ENCODE measurements at regions not wholly inside any gene's neighbourhood (a gene's known extent, or its start where the extent isn't known, plus 50 kb on each side); places are given as distances from the start of the nearest gene placed in this dataset.

- DNase-seq (no peak), ATAC-seq (replicated peaks) (no peak)
- Mint-ChIP-seq H3K4me1 (no peaks in the 10 kb centered on the region), H3K27me3 (peaks cover 6 to 7% of the 10 kb centered on the region in 2 donors), H3K36me3 (no peaks in the 10 kb centered on the region), H3K9me3 (no peaks in the 10 kb centered on the region), H3K27ac (no peak overlapping the region), H3K4me3 (no peak overlapping the region)
Observed at GRCh38 chr5:17817990-17818389, 183.7 kb downstream of the TAF11L14 start.

- no peaks in the 10 kb centered on the region for H3K4me1 Mint-ChIP-seq
- DNase-seq (no peak), ATAC-seq (replicated peaks) (no peak)
- no peak overlapping the region for H3K27ac Mint-ChIP-seq
- no peaks in the 10 kb centered on the region for H3K9me3 Mint-ChIP-seq
- H3K4me3 Mint-ChIP-seq: no peak overlapping the region
- no peaks in the 10 kb centered on the region for H3K36me3 Mint-ChIP-seq
- peaks cover 6 to 11% of the 10 kb centered on the region in 2 donors for H3K27me3 Mint-ChIP-seq
Observed at GRCh38 chr5:17819783-17820182, 185.5 kb downstream of the TAF11L14 start.

- Mint-ChIP-seq H3K4me1 (no peaks in the 10 kb centered on the region), H3K27me3 (peaks cover 0 to 4% of the 10 kb centered on the region in 2 donors), H3K27ac (no peak overlapping the region), H3K9me3 (peaks cover 0 to 6% of the 10 kb centered on the region in 2 donors), H3K36me3 (no peaks in the 10 kb centered on the region), H3K4me3 (no peak overlapping the region)
- DNase-seq (no peak), ATAC-seq (replicated peaks) (no peak)
Observed at GRCh38 chr5:17828681-17829080, 194.4 kb downstream of the TAF11L14 start.

- Mint-ChIP-seq H3K9me3 (peaks cover 0 to 6% of the 10 kb centered on the region in 2 donors), H3K27ac (no peak overlapping the region), H3K4me3 (no peak overlapping the region), H3K4me1 (no peaks in the 10 kb centered on the region), H3K36me3 (no peaks in the 10 kb centered on the region), H3K27me3 (peaks cover 0 to 4% of the 10 kb centered on the region in 2 donors)
- DNase-seq (no peak), ATAC-seq (replicated peaks) (no peak)
Observed at GRCh38 chr5:17829456-17829855, 195.2 kb downstream of the TAF11L14 start.

GRCh38 chr5:17831279-17831678, 197.0 kb downstream of the TAF11L14 start:
- DNase-seq (no peak), ATAC-seq (replicated peaks) (no peak)
- Mint-ChIP-seq H3K27ac (no peak overlapping the region), H3K9me3 (peaks cover 0 to 2% of the 10 kb centered on the region in 2 donors), H3K36me3 (no peaks in the 10 kb centered on the region), H3K4me1 (no peaks in the 10 kb centered on the region), H3K27me3 (no peaks in the 10 kb centered on the region), H3K4me3 (no peak overlapping the region)

- ATAC-seq (replicated peaks) (no peak), DNase-seq (no peak)
- H3K4me1 Mint-ChIP-seq: no peaks in the 10 kb centered on the region
- no peaks in the 10 kb centered on the region for H3K36me3 Mint-ChIP-seq
- H3K27ac Mint-ChIP-seq: no peak overlapping the region
- no peak overlapping the region for H3K4me3 Mint-ChIP-seq
- H3K9me3 Mint-ChIP-seq: peaks cover 4 to 5% of the 10 kb centered on the region in 2 donors
- no peaks in the 10 kb centered on the region for H3K27me3 Mint-ChIP-seq
Observed at GRCh38 chr5:17832949-17833745, 198.9 kb downstream of the TAF11L14 start.

- Mint-ChIP-seq H3K36me3 (no peaks in the 10 kb centered on the region), H3K9me3 (peaks cover 5 to 6% of the 10 kb centered on the region in 2 donors), H3K27ac (no peak overlapping the region), H3K4me3 (no peak overlapping the region), H3K4me1 (no peaks in the 10 kb centered on the region), H3K27me3 (no peaks in the 10 kb centered on the region)
- no peak for ATAC-seq (replicated peaks)
- no peak for DNase-seq
Observed at GRCh38 chr5:17837757-17838156, 203.5 kb downstream of the TAF11L14 start.

- H3K4me1 Mint-ChIP-seq: no peaks in the 10 kb centered on the region
- ATAC-seq (replicated peaks) (no peak), DNase-seq (no peak)
- peaks cover 5 to 6% of the 10 kb centered on the region in 2 donors for H3K9me3 Mint-ChIP-seq
- no peaks in the 10 kb centered on the region for H3K36me3 Mint-ChIP-seq
- no peak overlapping the region for H3K4me3 Mint-ChIP-seq
- no peaks in the 10 kb centered on the region for H3K27me3 Mint-ChIP-seq
- no peak overlapping the region for H3K27ac Mint-ChIP-seq
Observed at GRCh38 chr5:17838469-17838868, 204.2 kb downstream of the TAF11L14 start.

- peaks cover 5 to 6% of the 10 kb centered on the region in 2 donors for H3K9me3 Mint-ChIP-seq
- H3K4me1 Mint-ChIP-seq: no peaks in the 10 kb centered on the region
- DNase-seq (no peak), ATAC-seq (replicated peaks) (no peak)
- no peak overlapping the region for H3K27ac Mint-ChIP-seq
- no peak overlapping the region for H3K4me3 Mint-ChIP-seq
- H3K36me3 Mint-ChIP-seq: no peaks in the 10 kb centered on the region
- no peaks in the 10 kb centered on the region for H3K27me3 Mint-ChIP-seq
Observed at GRCh38 chr5:17839848-17840247, 205.6 kb downstream of the TAF11L14 start.

GRCh38 chr5:17846496-17846895, 212.2 kb downstream of the TAF11L14 start:
- Mint-ChIP-seq H3K4me3 (no peak overlapping the region), H3K4me1 (no peaks in the 10 kb centered on the region), H3K36me3 (no peaks in the 10 kb centered on the region), H3K9me3 (peaks cover 2 to 4% of the 10 kb centered on the region in 2 donors), H3K27ac (no peak overlapping the region), H3K27me3 (no peaks in the 10 kb centered on the region)
- ATAC-seq (replicated peaks) (no peak), DNase-seq (no peak)

- H3K4me3 Mint-ChIP-seq: no peak overlapping the region
- no peaks in the 10 kb centered on the region for H3K27me3 Mint-ChIP-seq
- H3K9me3 Mint-ChIP-seq: peaks cover 0 to 4% of the 10 kb centered on the region in 2 donors
- no peak overlapping the region for H3K27ac Mint-ChIP-seq
- no peak for DNase-seq
- no peaks in the 10 kb centered on the region for H3K4me1 Mint-ChIP-seq
- no peaks in the 10 kb centered on the region for H3K36me3 Mint-ChIP-seq
- ATAC-seq (replicated peaks): no peak
Observed at GRCh38 chr5:17847286-17847685, 213.0 kb downstream of the TAF11L14 start.

GRCh38 chr5:17852111-17852510, 217.9 kb downstream of the TAF11L14 start:
- no peak overlapping the region for H3K4me3 Mint-ChIP-seq
- no peaks in the 10 kb centered on the region for H3K27me3 Mint-ChIP-seq
- peaks cover 0 to 4% of the 10 kb centered on the region in 2 donors for H3K9me3 Mint-ChIP-seq
- H3K27ac Mint-ChIP-seq: no peak overlapping the region
- ATAC-seq (replicated peaks) (no peak), DNase-seq (no peak)
- no peaks in the 10 kb centered on the region for H3K36me3 Mint-ChIP-seq
- peaks cover 2 to 6% of the 10 kb centered on the region in 2 donors for H3K4me1 Mint-ChIP-seq

GRCh38 chr5:17852740-17853139, 218.5 kb downstream of the TAF11L14 start:
- Mint-ChIP-seq H3K36me3 (no peaks in the 10 kb centered on the region), H3K27ac (no peak overlapping the region), H3K27me3 (peaks cover 0 to 3% of the 10 kb centered on the region in 2 donors), H3K9me3 (peaks cover 0 to 4% of the 10 kb centered on the region in 2 donors), H3K4me1 (peaks cover 2 to 6% of the 10 kb centered on the region in 2 donors), H3K4me3 (no peak overlapping the region)
- ATAC-seq (replicated peaks): no peak
- DNase-seq: no peak

- DNase-seq (no peak), ATAC-seq (replicated peaks) (no peak)
- no peaks in the 10 kb centered on the region for H3K9me3 Mint-ChIP-seq
- H3K27ac Mint-ChIP-seq: no peak overlapping the region
- peaks cover 0 to 6% of the 10 kb centered on the region in 2 donors for H3K27me3 Mint-ChIP-seq
- no peaks in the 10 kb centered on the region for H3K36me3 Mint-ChIP-seq
- peaks cover 2 to 6% of the 10 kb centered on the region in 2 donors for H3K4me1 Mint-ChIP-seq
- no peak overlapping the region for H3K4me3 Mint-ChIP-seq
Observed at GRCh38 chr5:17854901-17855300, 220.6 kb downstream of the TAF11L14 start.

GRCh38 chr5:17860660-17861315, 226.5 kb downstream of the TAF11L14 start:
- Mint-ChIP-seq H3K9me3 (peaks cover 7 to 11% of the 10 kb centered on the region in 2 donors), H3K4me1 (no peaks in the 10 kb centered on the region), H3K4me3 (no peak overlapping the region), H3K36me3 (peaks cover 0 to 2% of the 10 kb centered on the region in 2 donors), H3K27me3 (peaks cover 0 to 6% of the 10 kb centered on the region in 2 donors), H3K27ac (no peak overlapping the region)
- ATAC-seq (replicated peaks) (no peak), DNase-seq (no peak)
